Parathyroid adenoma (tissue), 2 donors: ENCODE measurements at regions not wholly inside any gene's neighbourhood (a gene's known extent, or its start where the extent isn't known, plus 50 kb on each side); places are given as distances from the start of the nearest gene placed in this dataset.

Source experiments
- H2AFZ ChIP-seq: fragments of 300-600 bp; sonication (generic); one replicate; pipeline ENCODE4 v1.7.0; 2017; ENCODE audit warnings: antibody characterized with exemption, mild to moderate bottlenecking
- H3K27ac ChIP-seq: fragments of 300-600 bp; sonication (generic); one replicate; pipeline ENCODE4 v1.7.0; 2017
- H3K27me3 ChIP-seq: fragments of 300-600 bp; sonication (generic); one replicate; pipeline ENCODE4 v1.7.0; 2017; ENCODE audit warnings: low read length; ENCODE audit not compliant: control insufficient read depth, insufficient read depth
- H3K36me3 ChIP-seq: fragments of 300-600 bp; sonication (generic); one replicate; pipeline ENCODE4 v1.7.0; 2017; ENCODE audit warnings: low read length; ENCODE audit not compliant: control insufficient read depth, insufficient read depth
- H3K4me1 ChIP-seq: fragments of 300-600 bp; sonication (generic); one replicate; pipeline ENCODE4 v1.7.0; 2017; ENCODE audit warnings: control low read depth
- H3K4me2 ChIP-seq: fragments of 300-600 bp; sonication (generic); one replicate; pipeline ENCODE4 v1.7.0; 2017; ENCODE audit warnings: low read length
- H3K4me3 ChIP-seq: fragments of 300-600 bp; sonication (generic); one replicate; pipeline ENCODE4 v1.7.0; 2017; ENCODE audit warnings: low read depth, low read length
- H3K79me2 ChIP-seq: fragments of 300-600 bp; sonication (generic); one replicate; pipeline ENCODE4 v1.7.0; 2017; ENCODE audit warnings: control low read depth
- H3K9ac ChIP-seq: fragments of 300-600 bp; sonication (generic); one replicate; pipeline ENCODE4 v1.7.0; 2017; ENCODE audit warnings: mild to moderate bottlenecking
- H3K9me3 ChIP-seq: fragments of 300-600 bp; sonication (generic); one replicate; pipeline ENCODE4 v1.7.0; 2017; ENCODE audit warnings: low read length; ENCODE audit not compliant: control insufficient read depth
- TF ChIP-seq, protein P1 (sequence below): fragments of 300-600 bp; sonication (generic); IDR thresholded peaks from one replicate; pipeline ENCODE4 v1.7.0; 2017; ENCODE audit warnings: antibody characterized with exemption, mild to moderate bottlenecking
- donor health status: primary hyperparathyroidism.

DNA sequence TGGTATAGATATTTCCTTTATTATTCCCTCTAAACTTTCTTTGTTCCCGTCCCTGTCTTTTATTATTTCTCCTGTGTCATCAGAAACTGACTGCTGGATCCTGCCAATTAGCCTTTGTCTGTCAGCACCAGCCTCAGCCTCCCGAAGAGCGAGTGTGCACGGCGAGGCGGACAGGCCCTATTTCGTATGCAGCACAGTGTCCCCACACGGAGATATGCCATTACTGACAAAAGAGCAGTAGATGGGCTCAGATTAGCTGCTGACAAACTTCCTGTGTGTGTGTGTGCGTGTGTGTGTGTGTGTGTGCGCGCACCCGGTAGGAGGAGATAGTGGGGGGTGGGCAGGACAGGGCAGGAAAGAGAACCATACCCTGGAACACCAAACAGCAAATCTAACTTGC lies 99.5 kb upstream of the ZFP64 start:
- H3K27me3 ChIP-seq, result no peaks in the 10 kb centered on the region
- TF ChIP-seq, protein P1, sequence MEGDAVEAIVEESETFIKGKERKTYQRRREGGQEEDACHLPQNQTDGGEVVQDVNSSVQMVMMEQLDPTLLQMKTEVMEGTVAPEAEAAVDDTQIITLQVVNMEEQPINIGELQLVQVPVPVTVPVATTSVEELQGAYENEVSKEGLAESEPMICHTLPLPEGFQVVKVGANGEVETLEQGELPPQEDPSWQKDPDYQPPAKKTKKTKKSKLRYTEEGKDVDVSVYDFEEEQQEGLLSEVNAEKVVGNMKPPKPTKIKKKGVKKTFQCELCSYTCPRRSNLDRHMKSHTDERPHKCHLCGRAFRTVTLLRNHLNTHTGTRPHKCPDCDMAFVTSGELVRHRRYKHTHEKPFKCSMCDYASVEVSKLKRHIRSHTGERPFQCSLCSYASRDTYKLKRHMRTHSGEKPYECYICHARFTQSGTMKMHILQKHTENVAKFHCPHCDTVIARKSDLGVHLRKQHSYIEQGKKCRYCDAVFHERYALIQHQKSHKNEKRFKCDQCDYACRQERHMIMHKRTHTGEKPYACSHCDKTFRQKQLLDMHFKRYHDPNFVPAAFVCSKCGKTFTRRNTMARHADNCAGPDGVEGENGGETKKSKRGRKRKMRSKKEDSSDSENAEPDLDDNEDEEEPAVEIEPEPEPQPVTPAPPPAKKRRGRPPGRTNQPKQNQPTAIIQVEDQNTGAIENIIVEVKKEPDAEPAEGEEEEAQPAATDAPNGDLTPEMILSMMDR, result no peak
- no peak overlapping the region for H3K9ac ChIP-seq
- no peak overlapping the region for H3K4me3 ChIP-seq
- no peak overlapping the region for H3K4me2 ChIP-seq
- no peaks in the 10 kb centered on the region for H3K4me1 ChIP-seq
- no peaks in the 10 kb centered on the region for H3K79me2 ChIP-seq
- no peak overlapping the region for H2AFZ ChIP-seq
- no peaks in the 10 kb centered on the region for H3K36me3 ChIP-seq
- H3K9me3 ChIP-seq, result no peaks in the 10 kb centered on the region
- H3K27ac ChIP-seq, result no peak overlapping the region

DNA sequence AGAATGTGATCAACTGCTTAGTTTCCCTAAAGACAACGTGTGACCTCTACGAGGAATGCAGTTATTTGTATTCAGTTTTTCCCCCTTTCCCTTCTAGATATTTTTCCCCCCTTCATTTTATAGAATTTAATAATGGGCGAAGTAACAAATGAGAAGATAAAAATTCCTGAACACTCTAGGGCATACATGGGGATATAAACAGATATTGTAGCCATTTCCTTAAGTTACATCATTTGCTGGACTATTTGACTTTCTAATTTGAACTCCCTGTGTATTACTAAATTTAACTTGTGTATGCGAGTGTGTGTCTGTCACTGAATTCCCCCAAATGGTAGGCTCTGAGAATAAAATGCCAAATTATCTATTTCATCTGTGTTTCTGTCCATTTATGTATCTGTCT lies 99.0 kb upstream of the ZFP64 start:
- Histone ChIP-seq H3K36me3 (no peaks in the 10 kb centered on the region), H2AFZ (no peak overlapping the region), H3K4me1 (no peaks in the 10 kb centered on the region), H3K9ac (no peak overlapping the region), H3K4me2 (no peak overlapping the region), H3K4me3 (no peak overlapping the region), H3K9me3 (no peaks in the 10 kb centered on the region), H3K27ac (no peak overlapping the region), H3K27me3 (no peaks in the 10 kb centered on the region), H3K79me2 (no peaks in the 10 kb centered on the region)
- TF ChIP-seq, protein P1, result no peak

DNA sequence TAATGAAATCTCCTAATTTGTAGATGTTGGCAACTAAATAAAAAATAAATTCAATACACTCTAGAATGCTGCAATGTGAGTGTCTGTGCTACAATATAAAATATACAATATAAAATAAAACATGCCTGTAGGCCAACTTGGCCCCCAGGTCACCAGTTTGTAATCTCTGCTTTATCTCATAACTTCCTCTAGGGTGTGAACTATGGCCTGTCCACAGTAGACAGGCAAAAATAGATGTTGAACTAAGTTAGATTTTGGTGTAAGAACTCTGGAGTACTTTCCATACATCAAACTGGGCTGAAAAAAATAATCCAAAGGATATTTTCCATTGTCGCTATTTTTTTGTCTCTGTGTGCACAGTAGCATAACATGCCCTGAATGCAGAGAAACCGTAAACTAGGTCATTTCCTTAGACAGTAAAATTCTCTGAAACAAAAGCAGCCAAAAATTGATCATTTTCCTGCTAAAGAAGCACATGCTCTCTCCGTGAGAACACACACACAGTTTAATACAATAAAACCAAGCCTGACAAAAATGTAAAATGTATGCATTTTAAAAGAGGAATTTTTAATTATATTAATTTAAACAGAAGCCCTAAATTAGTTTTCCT lies 98.5 kb upstream of the ZFP64 start:
- Histone ChIP-seq H3K4me1 (no peaks in the 10 kb centered on the region), H3K4me2 (no peak overlapping the region), H3K27me3 (no peaks in the 10 kb centered on the region), H3K36me3 (no peaks in the 10 kb centered on the region), H3K79me2 (no peaks in the 10 kb centered on the region), H3K27ac (no peak overlapping the region), H3K9ac (no peak overlapping the region), H3K4me3 (no peak overlapping the region), H2AFZ (no peak overlapping the region), H3K9me3 (no peaks in the 10 kb centered on the region)
- TF ChIP-seq, protein P1, result no peak

DNA sequence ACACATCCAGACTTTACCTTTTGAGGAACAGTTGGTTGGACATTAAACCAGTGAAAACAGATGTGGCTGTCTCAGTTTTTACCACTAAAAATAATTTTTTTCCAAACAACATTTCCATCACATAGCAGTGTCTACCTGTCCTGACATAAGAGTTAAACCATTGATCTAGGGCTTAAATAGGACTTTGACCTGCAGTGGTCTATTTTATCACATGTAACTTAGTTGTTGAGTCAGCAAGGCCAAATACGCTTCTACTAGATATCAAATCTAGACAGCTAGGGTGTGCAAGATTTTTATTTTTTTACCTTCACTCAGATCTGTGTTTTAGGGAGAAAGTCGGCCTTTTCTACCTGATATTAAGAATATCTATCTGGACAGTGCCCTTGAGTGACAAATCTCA lies 88.8 kb upstream of the ZFP64 start:
- H3K4me1 ChIP-seq, result no peaks in the 10 kb centered on the region
- no peak overlapping the region for H2AFZ ChIP-seq
- no peaks in the 10 kb centered on the region for H3K27me3 ChIP-seq
- TF ChIP-seq, protein P1, result no peak
- H3K4me2 ChIP-seq, result no peak overlapping the region
- H3K27ac ChIP-seq, result no peak overlapping the region
- no peak overlapping the region for H3K9ac ChIP-seq
- H3K4me3 ChIP-seq, result no peak overlapping the region
- H3K9me3 ChIP-seq, result no peaks in the 10 kb centered on the region
- no peaks in the 10 kb centered on the region for H3K36me3 ChIP-seq
- no peaks in the 10 kb centered on the region for H3K79me2 ChIP-seq

DNA sequence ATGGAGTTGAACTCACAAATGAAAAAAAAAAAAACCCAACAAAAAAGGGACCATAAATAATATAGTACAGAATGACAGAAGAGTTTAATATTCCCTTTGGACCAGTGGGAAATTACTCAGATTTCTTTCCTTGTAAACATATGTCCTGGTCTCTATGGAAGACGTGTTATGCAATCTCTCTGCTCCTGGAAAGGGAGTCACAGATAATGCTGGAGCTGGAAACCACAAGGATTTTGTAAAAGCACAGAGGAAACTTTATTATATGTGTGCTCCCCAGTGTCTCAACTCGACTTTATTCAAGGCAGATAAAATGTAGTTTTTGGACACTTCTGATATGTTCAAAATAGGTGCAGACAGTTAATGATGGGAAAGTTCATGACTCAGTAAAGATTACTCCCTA lies 88.1 kb upstream of the ZFP64 start:
- Histone ChIP-seq H3K9me3 (no peaks in the 10 kb centered on the region), H3K4me3 (no peak overlapping the region), H3K79me2 (no peaks in the 10 kb centered on the region), H3K4me2 (no peak overlapping the region), H3K27ac (no peak overlapping the region), H3K9ac (no peak overlapping the region), H3K27me3 (no peaks in the 10 kb centered on the region), H3K4me1 (no peaks in the 10 kb centered on the region), H2AFZ (no peak overlapping the region), H3K36me3 (no peaks in the 10 kb centered on the region)
- TF ChIP-seq, protein P1, result no peak
